PC-3 (cell line): ENCODE measurements at regions not wholly inside any gene's neighbourhood (a gene's known extent, or its start where the extent isn't known, plus 50 kb on each side); places are given as distances from the start of the nearest gene placed in this dataset.

Source experiments
- ATAC-seq: fragments of 200-7000 bp; cut with Tn5 transposase; 2 replicates; pipeline ENCODE4 v1.9.1; 2020; ENCODE audit warnings: mild to moderate bottlenecking, moderate library complexity
- BruUV-seq: library from RNA; stranded (reverse); fragments of 400-500 nt; replicated peaks from 2 replicates; lab custom pipeline; 2021; lab: Mats Ljungman, UMichigan
- CTCF ChIA-PET: fragments of 300-600 bp; sonication (Branson Sonifier 250); formaldehyde crosslinking; loops from one replicate; lab custom pipeline; 2022; ENCODE audit warnings: antibody characterized with exemption; lab: Charles Lee
- POLR2A ChIA-PET: fragments of 300-600 bp; sonication (Branson Sonifier 250); formaldehyde crosslinking; loops from one replicate; lab custom pipeline; 2022; ENCODE audit warnings: antibody characterized with exemption; ENCODE audit not compliant: unreplicated experiment; lab: Charles Lee
- DNase-seq: peaks from one replicate; pipeline ENCODE4 v3.0.0-alpha.2; 2015
- H2AFZ ChIP-seq: fragments of 300-600 bp; sonication (generic); 2 replicates; pipeline ENCODE4 v1.6.0; 2016; ENCODE audit warnings: antibody characterized with exemption, low read length
- H3F3A ChIP-seq: fragments of 300-600 bp; sonication (generic); one replicate; pipeline ENCODE4 v1.6.0; 2017; ENCODE audit warnings: antibody characterized with exemption, low read length, control low read depth, mild to moderate bottlenecking; ENCODE audit not compliant: unreplicated experiment
- H3K27ac ChIP-seq: fragments of 300-600 bp; sonication (generic); 2 replicates; pipeline ENCODE4 v1.5.1; 2016; ENCODE audit warnings: mild to moderate bottlenecking, low read length
- H3K27me3 ChIP-seq: fragments of 300-600 bp; sonication (generic); 2 replicates; pipeline ENCODE4 v1.6.1; 2016; ENCODE audit warnings: low read length, mixed read lengths
- H3K36me3 ChIP-seq: fragments of 300-600 bp; sonication (generic); 2 replicates; pipeline ENCODE4 v1.6.1; 2016; ENCODE audit warnings: low read depth, mixed run types, low read length, mixed read lengths
- H3K4me1 ChIP-seq: fragments of 300-600 bp; sonication (generic); 2 replicates; pipeline ENCODE4 v1.5.1; 2016; ENCODE audit warnings: low read length; ENCODE audit not compliant: insufficient read depth
- H3K4me2 ChIP-seq: fragments of 300-600 bp; sonication (generic); 2 replicates; pipeline ENCODE4 v1.6.0; 2016; ENCODE audit warnings: low read length
- H3K4me3 ChIP-seq: fragments of 300-600 bp; sonication (generic); 2 replicates; pipeline ENCODE4 v1.5.1; 2016; ENCODE audit warnings: mild to moderate bottlenecking, low read length, mixed read lengths
- H3K79me2 ChIP-seq: fragments of 300-600 bp; sonication (generic); 2 replicates; pipeline ENCODE4 v1.6.1; 2017; ENCODE audit warnings: low read length, mixed read lengths
- H3K9ac ChIP-seq: fragments of 300-600 bp; sonication (generic); 2 replicates; pipeline ENCODE4 v1.6.0; 2016; ENCODE audit warnings: mild to moderate bottlenecking, low read length
- H3K9me2 ChIP-seq: fragments of 300-600 bp; sonication (generic); replicated peaks from 2 replicates; pipeline ENCODE4 v1.6.1; 2016; ENCODE audit warnings: mixed run types, low read length, mixed read lengths
- H3K9me3 ChIP-seq: fragments of 300-600 bp; sonication (generic); 2 replicates; pipeline ENCODE4 v1.6.1; 2016; ENCODE audit warnings: low read length, mixed read lengths
- H4K20me1 ChIP-seq: fragments of 300-600 bp; sonication (generic); 2 replicates; pipeline ENCODE4 v1.6.1; 2016; ENCODE audit warnings: low read length, mixed read lengths
- EZH2 ChIP-seq: fragments of 300-600 bp; sonication (generic); IDR thresholded peaks from one replicate; pipeline ENCODE4 v1.6.1; 2017; ENCODE audit warnings: antibody characterized with exemption, mild to moderate bottlenecking, low read length; ENCODE audit not compliant: unreplicated experiment
- EZH2phosphoT487 ChIP-seq: fragments of 300-600 bp; sonication (generic); IDR thresholded peaks from 2 replicates; pipeline ENCODE4 v1.6.1; 2018; ENCODE audit warnings: mild to moderate bottlenecking, antibody characterized with exemption, low read length, borderline replicate concordance
- intact Hi-C: fragments of 100-400 bp; cut with micrococcal nuclease; formaldehyde crosslinking; loops from 2 replicates; pipeline ENCODE4 v1.9.0; 2023
- TF ChIP-seq, protein P1 (sequence below): fragments of 300-600 bp; sonication (generic); conservative IDR thresholded peaks from 2 replicates; pipeline ENCODE4 v1.5.1; 2017; ENCODE audit warnings: antibody characterized with exemption, low read depth, mild to moderate bottlenecking, low read length

- Histone ChIP-seq H3K4me3 (no peak overlapping the region), H3K4me2 (no peak overlapping the region), H3F3A (no peaks in the 10 kb centered on the region), H3K4me1 (peaks cover 20% of the 10 kb centered on the region), H3K9me3 (no peaks in the 10 kb centered on the region), H4K20me1 (no peaks in the 10 kb centered on the region), H3K36me3 (no peaks in the 10 kb centered on the region), H3K9me2 (no peaks in the 10 kb centered on the region), H3K27ac (no peak overlapping the region), H2AFZ (no peak overlapping the region), H3K27me3 (no peaks in the 10 kb centered on the region), H3K79me2 (no peaks in the 10 kb centered on the region), H3K9ac (no peak overlapping the region)
- DNase-seq: no peak
- ChIA-PET CTCF (no interaction called here), POLR2A (no interaction called here)
- BruUV-seq: no TSS peak
- TF ChIP-seq, protein P1, sequence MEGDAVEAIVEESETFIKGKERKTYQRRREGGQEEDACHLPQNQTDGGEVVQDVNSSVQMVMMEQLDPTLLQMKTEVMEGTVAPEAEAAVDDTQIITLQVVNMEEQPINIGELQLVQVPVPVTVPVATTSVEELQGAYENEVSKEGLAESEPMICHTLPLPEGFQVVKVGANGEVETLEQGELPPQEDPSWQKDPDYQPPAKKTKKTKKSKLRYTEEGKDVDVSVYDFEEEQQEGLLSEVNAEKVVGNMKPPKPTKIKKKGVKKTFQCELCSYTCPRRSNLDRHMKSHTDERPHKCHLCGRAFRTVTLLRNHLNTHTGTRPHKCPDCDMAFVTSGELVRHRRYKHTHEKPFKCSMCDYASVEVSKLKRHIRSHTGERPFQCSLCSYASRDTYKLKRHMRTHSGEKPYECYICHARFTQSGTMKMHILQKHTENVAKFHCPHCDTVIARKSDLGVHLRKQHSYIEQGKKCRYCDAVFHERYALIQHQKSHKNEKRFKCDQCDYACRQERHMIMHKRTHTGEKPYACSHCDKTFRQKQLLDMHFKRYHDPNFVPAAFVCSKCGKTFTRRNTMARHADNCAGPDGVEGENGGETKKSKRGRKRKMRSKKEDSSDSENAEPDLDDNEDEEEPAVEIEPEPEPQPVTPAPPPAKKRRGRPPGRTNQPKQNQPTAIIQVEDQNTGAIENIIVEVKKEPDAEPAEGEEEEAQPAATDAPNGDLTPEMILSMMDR: no peak
- intact Hi-C loops: no loop called here
- no peak for ATAC-seq
Observed at GRCh38 chr4:140239311-140239710, 85.3 kb upstream of the MAML3 start.

- intact Hi-C loops: no loop called here
- Histone ChIP-seq H3K27ac (no peak overlapping the region), H3K4me1 (peaks cover 16% of the 10 kb centered on the region), H3K4me2 (no peak overlapping the region), H4K20me1 (no peaks in the 10 kb centered on the region), H3K9ac (no peak overlapping the region), H3K36me3 (no peaks in the 10 kb centered on the region), H3K9me3 (no peaks in the 10 kb centered on the region), H2AFZ (no peak overlapping the region), H3F3A (no peaks in the 10 kb centered on the region), H3K27me3 (no peaks in the 10 kb centered on the region), H3K9me2 (no peaks in the 10 kb centered on the region), H3K79me2 (no peaks in the 10 kb centered on the region), H3K4me3 (no peak overlapping the region)
- no peak for DNase-seq
- ChIA-PET CTCF (no interaction called here), POLR2A (no interaction called here)
- no peak for ATAC-seq
- TF ChIP-seq EZH2phosphoT487 (no peak), EZH2 (no peak)
- TF ChIP-seq, protein P1: no peak
- BruUV-seq: no TSS peak
Observed at GRCh38 chr4:140238351-140239056, 84.5 kb upstream of the MAML3 start.

GRCh38 chr4:140237616-140238350 lies 83.8 kb upstream of the MAML3 start:
- H3K9me2 ChIP-seq: no peaks in the 10 kb centered on the region
- no peaks in the 10 kb centered on the region for H3K79me2 ChIP-seq
- no peak overlapping the region for H3K27ac ChIP-seq
- no peak overlapping the region for H3K9ac ChIP-seq
- no peak for ATAC-seq
- no peaks in the 10 kb centered on the region for H3K27me3 ChIP-seq
- H3K36me3 ChIP-seq: no peaks in the 10 kb centered on the region
- TF ChIP-seq, protein P1: no peak
- no peak for TF ChIP-seq EZH2
- TF ChIP-seq EZH2phosphoT487: no peak
- ChIA-PET CTCF (no interaction called here), POLR2A (no interaction called here)
- H3F3A ChIP-seq: no peaks in the 10 kb centered on the region
- no peak overlapping the region for H3K4me2 ChIP-seq
- no peak overlapping the region for H2AFZ ChIP-seq
- H4K20me1 ChIP-seq: no peaks in the 10 kb centered on the region
- no peaks in the 10 kb centered on the region for H3K9me3 ChIP-seq
- no peak overlapping the region for H3K4me3 ChIP-seq
- H3K4me1 ChIP-seq: peaks cover 9% of the 10 kb centered on the region
- intact Hi-C loops: no loop called here
- no peak for DNase-seq
- no TSS peak for BruUV-seq
